ENCODE measurements at regions not wholly inside any gene's neighbourhood (a gene's known extent, or its start where the extent isn't known, plus 50 kb on each side); places are given as distances from the start of the nearest gene placed in this dataset.

GRCh38 chr3:139746481-139746880, 68.7 kb upstream of the NMNAT3 start:
- TF ChIP-seq POLR2A (IDR thresholded peaks at IDR 0.05) (no peak), CTCF (IDR thresholded peaks at IDR 0.05) (no peak), POLR2AphosphoS5 (IDR thresholded peaks at IDR 0.05; ENCODE audit: insufficient read depth in 1 of 2, low read depth in 1 of 2) (no peak)
- Histone ChIP-seq H3K27ac (no peak overlapping the region), H3K36me3 (no peaks in the 10 kb centered on the region), H3K27me3 (no peaks in the 10 kb centered on the region), H3K4me3 (no peak overlapping the region), H3K4me1 (no peaks in the 10 kb centered on the region), H3K9me3 (no peaks in the 10 kb centered on the region)
- DNase-seq (ENCODE audit: extremely low spot score in 2 of 2) = no peak
- intact Hi-C loops (cut with DNase I) = no loop called here

- H3K27ac ChIP-seq = no peak overlapping the region
- H3K4me3 ChIP-seq = no peak overlapping the region
- intact Hi-C loops (cut with DNase I) = no loop called here
- no peaks in the 10 kb centered on the region for H3K27me3 ChIP-seq
- H3K9me3 ChIP-seq = no peaks in the 10 kb centered on the region
- H3K36me3 ChIP-seq = no peaks in the 10 kb centered on the region
- no peaks in the 10 kb centered on the region for H3K4me1 ChIP-seq
- TF ChIP-seq CTCF (IDR thresholded peaks at IDR 0.05) (no peak), POLR2AphosphoS5 (IDR thresholded peaks at IDR 0.05; ENCODE audit: insufficient read depth in 1 of 2, low read depth in 1 of 2) (no peak), POLR2A (IDR thresholded peaks at IDR 0.05) (no peak)
- no peak for DNase-seq (ENCODE audit: extremely low spot score in 2 of 2)
Observed at GRCh38 chr3:139745831-139746230, 68.1 kb upstream of the NMNAT3 start.

GRCh38 chr3:139738697-139739096, 60.9 kb upstream of the NMNAT3 start:
- no peaks in the 10 kb centered on the region for H3K27me3 ChIP-seq
- no peaks in the 10 kb centered on the region for H3K9me3 ChIP-seq
- intact Hi-C loops (cut with DNase I) = no loop called here
- H3K4me3 ChIP-seq = no peak overlapping the region
- no peaks in the 10 kb centered on the region for H3K36me3 ChIP-seq
- H3K4me1 ChIP-seq = no peaks in the 10 kb centered on the region
- TF ChIP-seq CTCF (IDR thresholded peaks at IDR 0.05) = no peak
- TF ChIP-seq POLR2AphosphoS5 (IDR thresholded peaks at IDR 0.05; ENCODE audit: insufficient read depth in 1 of 2, low read depth in 1 of 2) = no peak
- TF ChIP-seq POLR2A (IDR thresholded peaks at IDR 0.05) = no peak
- DNase-seq (ENCODE audit: extremely low spot score in 2 of 2) = no peak
- H3K27ac ChIP-seq = no peak overlapping the region

- Histone ChIP-seq H3K27me3 (no peaks in the 10 kb centered on the region), H3K9me3 (no peaks in the 10 kb centered on the region), H3K4me1 (no peaks in the 10 kb centered on the region), H3K36me3 (no peaks in the 10 kb centered on the region), H3K4me3 (no peak overlapping the region), H3K27ac (no peak overlapping the region)
- intact Hi-C loops (cut with DNase I) = no loop called here
- TF ChIP-seq POLR2AphosphoS5 (IDR thresholded peaks at IDR 0.05; ENCODE audit: insufficient read depth in 1 of 2, low read depth in 1 of 2) (no peak), POLR2A (IDR thresholded peaks at IDR 0.05) (no peak), CTCF (IDR thresholded peaks at IDR 0.05) (no peak)
- no peak for DNase-seq (ENCODE audit: extremely low spot score in 2 of 2)
Observed at GRCh38 chr3:139737682-139738361, 60.0 kb upstream of the NMNAT3 start.

GRCh38 chr3:139735191-139735590, 57.4 kb upstream of the NMNAT3 start:
- H3K4me3 ChIP-seq = no peak overlapping the region
- TF ChIP-seq POLR2AphosphoS5 (IDR thresholded peaks at IDR 0.05; ENCODE audit: insufficient read depth in 1 of 2, low read depth in 1 of 2) (no peak), POLR2A (IDR thresholded peaks at IDR 0.05) (no peak), CTCF (IDR thresholded peaks at IDR 0.05) (no peak)
- intact Hi-C loops (cut with DNase I) = no loop called here
- no peak for DNase-seq (ENCODE audit: extremely low spot score in 2 of 2)
- H3K36me3 ChIP-seq = no peaks in the 10 kb centered on the region
- no peaks in the 10 kb centered on the region for H3K4me1 ChIP-seq
- no peaks in the 10 kb centered on the region for H3K27me3 ChIP-seq
- no peak overlapping the region for H3K27ac ChIP-seq
- no peaks in the 10 kb centered on the region for H3K9me3 ChIP-seq
